Keratinocyte (primary cell): ENCODE measurements at regions not wholly inside any gene's neighbourhood (a gene's known extent, or its start where the extent isn't known, plus 50 kb on each side); places are given as distances from the start of the nearest gene placed in this dataset.

ENCODE experiments used
- DNase-seq: peaks from one replicate; pipeline ENCODE4 v3.0.0-alpha.2; 2011; ENCODE audit warnings: low read depth, missing footprints, low spot score
- FAIRE-seq: peaks from 2 replicates; lab custom pipeline; 2011; peaks lifted over from hg19 to GRCh38; lab: Jason Lieb, UNC
- H2AFZ ChIP-seq: 2 replicates; pipeline ENCODE4 v1.6.0; 2012; ENCODE audit warnings: low read length, control low read depth, inconsistent platforms; ENCODE audit not compliant: control insufficient read depth
- H3K27ac ChIP-seq: 2 replicates; pipeline ENCODE4 v1.5.1; 2011; ENCODE audit warnings: low read length; ENCODE audit not compliant: control insufficient read depth, insufficient read depth
- H3K27me3 ChIP-seq: 3 replicates; pipeline ENCODE4 v1.6.0; 2011; ENCODE audit warnings: low read length; ENCODE audit not compliant: control insufficient read depth, insufficient read depth; ENCODE audit errors: extremely low read depth
- H3K36me3 ChIP-seq, 2 experiments: 2 replicates in 1 of 2; 3 replicates in 1 of 2; pipeline ENCODE4 v1.5.1; 2011; ENCODE audit warnings: low read length in 2 of 2, mild to moderate bottlenecking in 1 of 2; ENCODE audit not compliant: control insufficient read depth in 2 of 2, insufficient read depth in 2 of 2; ENCODE audit errors: extremely low read depth in 1 of 2
- H3K4me1 ChIP-seq: 3 replicates; pipeline ENCODE4 v1.5.1; 2011; ENCODE audit warnings: low read length; ENCODE audit not compliant: control insufficient read depth, insufficient read depth; ENCODE audit errors: extremely low read depth
- H3K4me2 ChIP-seq: 3 replicates; pipeline ENCODE4 v1.6.0; 2011; ENCODE audit warnings: low read depth, low read length; ENCODE audit not compliant: control insufficient read depth, insufficient read depth; ENCODE audit errors: extremely low read depth
- H3K4me3 ChIP-seq, 3 experiments: fragments of 200-600 bp in 1 of 3; sonication (generic) in 1 of 3; 2 replicates in 2 of 3; 3 replicates in 1 of 3; pipeline ENCODE4 v1.5.1; 2011 to 2016; ENCODE audit warnings: low read length in 3 of 3, mild to moderate bottlenecking in 3 of 3, control low read depth in 2 of 3, inconsistent platforms in 1 of 3, low read depth in 1 of 3, mixed read lengths in 1 of 3, mixed run types in 1 of 3, moderate library complexity in 1 of 3; ENCODE audit not compliant: control insufficient read depth in 2 of 3, insufficient read depth in 2 of 3; ENCODE audit errors: extremely low read depth in 1 of 3
- H3K79me2 ChIP-seq: 2 replicates; pipeline ENCODE4 v1.6.0; 2012; ENCODE audit warnings: low read length; ENCODE audit not compliant: control insufficient read depth, insufficient read depth
- H3K9ac ChIP-seq: 3 replicates; pipeline ENCODE4 v1.6.0; 2011; ENCODE audit warnings: low read length; ENCODE audit not compliant: control insufficient read depth, insufficient read depth; ENCODE audit errors: extremely low read depth
- H3K9me1 ChIP-seq: 3 replicates; pipeline ENCODE4 v1.6.0; 2011; ENCODE audit warnings: low read length; ENCODE audit not compliant: control insufficient read depth, insufficient read depth; ENCODE audit errors: extremely low read depth
- H3K9me3 ChIP-seq: 2 replicates; pipeline ENCODE4 v1.5.1; 2012; ENCODE audit warnings: low read depth, low read length; ENCODE audit not compliant: control insufficient read depth
- H4K20me1 ChIP-seq: 3 replicates; pipeline ENCODE4 v1.6.0; 2011; ENCODE audit warnings: low read length; ENCODE audit not compliant: control insufficient read depth, insufficient read depth; ENCODE audit errors: extremely low read depth
- CTCF ChIP-seq, 3 experiments: IDR thresholded peaks in 1 of 3; conservative IDR thresholded peaks in 1 of 3; optimal IDR thresholded peaks in 1 of 3; 2 replicates in 2 of 3; 3 replicates in 1 of 3; pipeline versions ENCODE3 to v1.5.1; 2011; ENCODE audit warnings: low read length in 3 of 3, mild to moderate bottlenecking in 3 of 3, moderate library complexity in 2 of 3, control low read depth in 1 of 3, inconsistent platforms in 1 of 3; ENCODE audit not compliant: insufficient read depth in 2 of 3; ENCODE audit errors: extremely low read depth in 1 of 3
- EZH2 ChIP-seq: IDR thresholded peaks from one replicate; pipeline ENCODE4 v1.6.1; 2012; ENCODE audit warnings: inconsistent platforms, mild to moderate bottlenecking, low read length, moderate library complexity
- dilution Hi-C: fragments of 300-500 bp; cut with MboI; formaldehyde crosslinking; loops from one replicate; pipeline ENCODE4 v1.7.0; 2020; ENCODE audit warnings: low sequenced_read_pairs; ENCODE audit not compliant: extremely low pct_ligation_motif_present

GRCh38 chr4:108449129-108449528 is 171.2 kb upstream of the RPL34 start:
- H3K27ac ChIP-seq, result no peak overlapping the region
- no peaks in the 10 kb centered on the region for H3K36me3 ChIP-seq
- no peaks in the 10 kb centered on the region for H4K20me1 ChIP-seq
- no peaks in the 10 kb centered on the region for H3K9me3 ChIP-seq
- no peak overlapping the region for H3K4me2 ChIP-seq
- no peaks in the 10 kb centered on the region for H3K27me3 ChIP-seq
- no peaks in the 10 kb centered on the region for H3K79me2 ChIP-seq
- H2AFZ ChIP-seq, result no peak overlapping the region
- FAIRE-seq (no peak), DNase-seq (no peak)
- no peak overlapping the region for H3K9ac ChIP-seq
- TF ChIP-seq EZH2, result no peak
- TF ChIP-seq CTCF (optimal IDR thresholded peaks at IDR 0.05 in 1 of 3, IDR thresholded peaks at IDR 0.05 in 1 of 3, conservative IDR thresholded peaks at IDR 0.05 in 1 of 3; ENCODE audit: extremely low read depth in 1 of 3, insufficient read depth in 2 of 3, low read length in 3 of 3), result no peak
- H3K4me3 ChIP-seq, result no peak overlapping the region
- no peaks in the 10 kb centered on the region for H3K4me1 ChIP-seq
- H3K9me1 ChIP-seq, result no peaks in the 10 kb centered on the region
- dilution Hi-C loops, result no loop called here

- H2AFZ ChIP-seq, result no peak overlapping the region
- FAIRE-seq, result no peak
- no peak overlapping the region for H3K4me2 ChIP-seq
- no peak for DNase-seq
- no peak overlapping the region for H3K27ac ChIP-seq
- no peaks in the 10 kb centered on the region for H4K20me1 ChIP-seq
- no peak overlapping the region for H3K9ac ChIP-seq
- no peaks in the 10 kb centered on the region for H3K27me3 ChIP-seq
- H3K4me1 ChIP-seq, result no peaks in the 10 kb centered on the region
- no peak overlapping the region for H3K4me3 ChIP-seq
- H3K79me2 ChIP-seq, result no peaks in the 10 kb centered on the region
- H3K9me1 ChIP-seq, result no peaks in the 10 kb centered on the region
- H3K36me3 ChIP-seq, result no peaks in the 10 kb centered on the region
- TF ChIP-seq EZH2, result no peak
- TF ChIP-seq CTCF (optimal IDR thresholded peaks at IDR 0.05 in 1 of 3, IDR thresholded peaks at IDR 0.05 in 1 of 3, conservative IDR thresholded peaks at IDR 0.05 in 1 of 3; ENCODE audit: extremely low read depth in 1 of 3, insufficient read depth in 2 of 3, low read length in 3 of 3), result no peak
- H3K9me3 ChIP-seq, result no peaks in the 10 kb centered on the region
- dilution Hi-C loops, result no loop called here
Measured at GRCh38 chr4:108446556-108446955, 173.8 kb upstream of the RPL34 start.
